HG02840 (cell line): ENCODE measurements at regions not wholly inside any gene's neighbourhood (a gene's known extent, or its start where the extent isn't known, plus 50 kb on each side); places are given as distances from the start of the nearest gene placed in this dataset.

ENCODE experiments used
- ATAC-seq: cut with Tn5 transposase; IDR thresholded peaks from one replicate; pipeline ENCODE4 v1.9.1; 2021; ENCODE audit warnings: mild to moderate bottlenecking, moderate library complexity, moderate number of reproducible peaks; ENCODE audit not compliant: unreplicated experiment, low FRiP score

DNA sequence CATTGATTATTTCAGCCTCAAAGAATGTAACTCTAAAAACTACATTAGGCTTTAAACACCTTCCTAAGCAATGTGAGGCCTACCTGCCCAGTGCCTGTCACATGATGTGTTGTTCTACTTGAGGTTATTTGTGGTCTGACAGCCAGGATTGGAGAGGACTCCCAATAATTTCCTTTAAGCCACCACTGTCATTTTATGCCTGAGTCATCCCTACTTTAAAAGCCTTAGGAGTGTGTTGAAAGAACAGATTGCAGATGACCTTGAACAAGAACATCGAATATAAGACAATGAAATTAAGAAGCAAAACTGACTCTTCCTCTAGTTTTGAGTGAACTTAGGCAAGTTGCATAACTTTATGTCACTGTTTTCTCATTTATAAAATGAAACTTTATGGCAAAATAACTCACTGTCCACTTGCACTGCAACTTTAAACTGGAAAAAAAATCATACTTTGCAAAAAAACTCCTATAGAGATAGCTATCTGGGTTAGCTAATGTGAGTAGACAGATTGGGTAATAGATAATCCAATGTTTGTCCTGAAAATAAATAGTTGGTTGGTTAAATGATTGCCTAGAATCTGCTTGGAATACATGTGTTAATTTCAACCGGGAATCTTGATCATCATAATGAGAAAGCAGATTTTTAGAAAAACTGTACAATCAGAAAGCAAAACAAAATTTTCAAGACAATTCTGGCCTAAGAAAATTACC, 361.2 kb downstream of the SUCLA2 start:
- no peak for ATAC-seq

- ATAC-seq = no peak
Observed at GRCh38 chr13:47638627-47639026, 362.4 kb downstream of the SUCLA2 start.

- no peak for ATAC-seq
Observed at GRCh38 chr13:47632311-47632710, 368.8 kb downstream of the SUCLA2 start.

DNA sequence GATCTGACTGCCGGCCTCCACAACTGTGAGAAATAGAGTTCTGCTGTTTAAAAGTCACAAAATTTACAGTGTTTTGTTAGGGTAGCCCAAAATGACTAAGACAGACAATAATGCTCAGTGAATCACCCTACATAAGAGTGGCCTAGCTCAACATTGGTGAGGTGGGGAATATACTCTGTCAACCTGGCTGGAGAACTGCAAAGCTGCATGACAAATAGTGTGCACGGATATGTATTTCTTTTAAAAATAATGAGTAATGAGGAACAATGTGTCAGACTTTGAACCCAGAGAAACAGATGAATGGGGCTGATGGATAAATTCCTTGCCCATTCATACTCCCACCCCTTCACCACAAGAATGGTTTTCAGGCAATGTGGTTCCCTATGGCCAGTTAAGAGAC, 372.4 kb downstream of the SUCLA2 start:
- ATAC-seq = no peak

DNA sequence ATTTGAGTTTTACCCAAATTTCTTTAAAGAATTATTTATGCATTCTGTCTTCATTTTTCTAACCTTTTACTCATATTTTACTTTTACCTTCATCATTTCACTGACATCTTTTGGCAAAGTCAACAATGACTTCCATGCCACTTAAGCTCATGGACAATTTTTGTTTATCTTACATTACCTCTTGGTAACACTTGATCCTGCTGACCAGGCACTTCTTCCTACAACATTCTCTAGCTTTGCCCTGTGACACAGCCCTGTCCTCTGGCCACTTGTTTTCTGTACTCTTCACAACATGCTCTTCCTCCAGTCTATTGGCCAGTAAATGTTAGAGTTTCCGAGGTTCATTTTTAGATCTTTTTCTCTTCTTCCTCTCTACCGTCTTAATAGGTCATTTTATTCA, 377.2 kb downstream of the SUCLA2 start:
- no peak for ATAC-seq

DNA sequence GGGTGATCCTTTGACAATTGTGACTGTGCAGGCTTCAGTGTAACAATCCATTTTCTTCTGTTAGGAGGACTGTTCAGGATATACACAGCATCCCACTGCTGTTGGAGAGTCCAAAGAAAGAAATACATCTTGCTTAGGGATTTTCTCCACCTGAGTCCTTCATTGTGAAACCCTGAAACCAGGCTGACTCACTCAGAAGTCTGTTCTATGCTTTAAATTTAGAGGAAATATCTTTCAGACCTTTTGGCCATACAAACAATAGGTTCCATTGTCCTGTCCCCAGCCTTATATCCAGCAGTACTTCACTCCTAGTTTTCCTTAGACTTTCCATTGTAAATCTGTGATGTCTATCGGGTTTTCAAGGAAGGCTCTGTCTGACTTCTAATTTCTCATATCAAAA, 379.1 kb downstream of the SUCLA2 start:
- ATAC-seq = no peak

- no peak for ATAC-seq
Observed at GRCh38 chr13:47611664-47612288, 389.3 kb downstream of the SUCLA2 start.

DNA sequence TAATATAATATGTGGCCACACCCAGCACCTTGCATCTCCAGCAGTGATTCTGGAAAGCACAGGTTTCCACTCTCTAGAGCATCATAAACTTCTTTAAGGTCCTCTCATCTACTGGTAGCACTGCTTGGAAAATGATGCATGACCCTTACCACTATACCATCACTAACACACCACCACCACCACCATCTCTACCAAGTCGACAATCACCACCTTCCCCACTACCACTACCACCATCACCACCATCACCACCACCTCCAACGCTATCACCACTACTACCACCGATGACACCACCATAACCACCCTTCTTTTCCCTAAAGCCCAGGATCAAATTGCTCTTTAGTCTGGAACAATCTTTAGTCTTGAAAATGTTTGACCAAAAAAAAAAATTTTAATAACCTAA, 390.4 kb downstream of the SUCLA2 start:
- no peak for ATAC-seq

GRCh38 chr13:47603365-47603764, 397.7 kb downstream of the SUCLA2 start:
- no peak for ATAC-seq

GRCh38 chr13:47598340-47598911, 402.6 kb downstream of the SUCLA2 start:
- no peak for ATAC-seq

DNA sequence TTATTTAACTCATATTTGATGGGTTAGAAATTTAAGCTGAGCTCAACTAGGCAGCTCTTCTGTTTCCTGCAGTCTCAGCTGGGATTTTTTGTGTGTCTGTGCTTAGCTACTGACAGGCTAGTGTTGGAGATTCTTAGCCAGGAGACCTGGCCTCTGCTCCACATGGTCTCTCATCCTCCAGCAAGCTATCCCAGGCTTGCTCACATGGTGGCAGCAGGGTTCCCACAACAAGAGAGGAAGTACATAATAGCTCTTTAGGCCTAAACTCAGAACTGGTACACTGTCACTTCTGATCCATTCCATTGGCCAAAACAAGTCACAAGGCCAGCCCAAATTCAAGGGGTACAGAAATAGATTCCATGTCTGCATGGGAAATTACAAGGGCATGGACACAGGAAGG, 406.2 kb downstream of the SUCLA2 start:
- ATAC-seq = no peak

- ATAC-seq = no peak
Observed at GRCh38 chr13:47592256-47592655, 408.8 kb downstream of the SUCLA2 start.

DNA sequence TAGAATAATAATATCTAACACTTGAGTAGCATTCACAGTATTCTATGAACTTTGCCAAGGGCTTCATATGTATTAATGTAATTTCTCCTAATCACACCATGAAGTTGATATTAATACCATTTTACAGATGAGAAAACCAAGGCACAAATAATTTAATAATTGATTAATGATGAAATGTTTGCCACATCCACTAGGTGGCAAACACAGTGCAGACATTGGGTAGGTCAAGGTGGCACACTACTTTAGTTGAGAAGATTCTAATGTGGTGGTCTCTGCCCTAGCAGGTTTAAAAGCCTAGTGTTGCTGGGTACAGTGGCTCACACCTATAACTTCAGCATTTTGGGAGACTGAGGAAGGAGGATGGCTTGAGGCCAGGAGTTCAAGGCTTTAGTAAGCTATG, 412.4 kb downstream of the SUCLA2 start:
- no peak for ATAC-seq

GRCh38 chr13:47572375-47572774, 428.7 kb downstream of the SUCLA2 start:
- ATAC-seq = no peak

GRCh38 chr13:47564041-47564440, 437.0 kb downstream of the SUCLA2 start:
- ATAC-seq = no peak

DNA sequence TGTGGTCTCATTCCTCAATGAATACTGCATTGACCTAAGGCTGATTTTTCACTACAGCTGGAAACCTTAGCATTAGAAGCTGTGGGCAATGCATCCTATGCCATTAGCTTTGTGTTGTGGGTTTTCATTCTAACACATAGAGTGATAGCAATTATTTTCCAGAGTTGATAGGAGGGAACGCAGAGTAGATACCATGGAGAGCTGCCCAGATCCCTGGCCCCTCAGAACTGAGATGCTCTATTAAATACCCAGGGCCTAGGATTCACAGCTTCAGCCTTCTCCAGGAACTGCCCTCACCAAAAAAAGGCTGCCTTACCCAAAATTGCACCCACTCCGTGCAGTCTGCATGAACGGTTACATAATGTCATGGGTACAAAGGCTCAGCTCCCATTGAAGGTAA, 444.4 kb downstream of the SUCLA2 start:
- ATAC-seq = no peak

DNA sequence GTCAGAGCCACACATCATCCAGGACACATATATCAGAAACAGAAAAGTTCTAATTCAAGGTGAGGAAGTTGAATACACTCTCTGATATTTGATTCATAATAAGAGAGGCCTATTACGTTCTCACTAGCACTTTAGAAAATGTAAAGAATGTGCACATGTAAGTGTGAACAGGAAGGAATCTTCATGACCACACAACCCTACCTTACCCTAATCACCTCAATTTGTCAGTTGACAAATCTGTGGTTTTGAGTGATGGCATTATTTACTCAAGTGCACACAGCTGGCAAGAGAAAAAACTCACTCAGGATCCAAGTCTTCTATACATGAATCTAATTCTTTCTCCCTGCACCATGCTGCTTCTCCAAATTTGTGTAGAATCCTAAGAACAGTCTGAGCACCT, 445.8 kb downstream of the SUCLA2 start:
- no peak for ATAC-seq

- ATAC-seq = no peak
Observed at GRCh38 chr13:47553329-47553977, 447.6 kb downstream of the SUCLA2 start.

- ATAC-seq = no peak
Observed at GRCh38 chr13:47549219-47549752, 451.8 kb downstream of the SUCLA2 start.

- no peak for ATAC-seq
Observed at GRCh38 chr13:47548294-47548840, 452.7 kb downstream of the SUCLA2 start.
